Bronchial epithelial cell (primary cell): ENCODE measurements at regions not wholly inside any gene's neighbourhood (a gene's known extent, or its start where the extent isn't known, plus 50 kb on each side); places are given as distances from the start of the nearest gene placed in this dataset.

Experiments
- DNase-seq: peaks from one replicate; pipeline ENCODE4 v3.0.0-alpha.2; 2010; ENCODE audit warnings: low read depth
- FAIRE-seq: peaks from 2 replicates; lab custom pipeline; 2011; peaks lifted over from hg19 to GRCh38; lab: Jason Lieb, UNC
- H3K27me3 ChIP-seq: 2 replicates; pipeline ENCODE4 v1.5.1; 2011; ENCODE audit warnings: low read length; ENCODE audit not compliant: control insufficient read depth, insufficient read depth
- H3K36me3 ChIP-seq: 2 replicates; pipeline ENCODE4 v1.5.1; 2011; ENCODE audit warnings: low read length; ENCODE audit not compliant: control insufficient read depth, insufficient read depth
- H3K4me3 ChIP-seq: 2 replicates; pipeline ENCODE4 v1.5.1; 2011; ENCODE audit warnings: mild to moderate bottlenecking, low read depth, low read length, control low read depth
- TF ChIP-seq, protein P1 (sequence below): IDR thresholded peaks from 2 replicates; pipeline ENCODE4 v1.5.1; 2011; ENCODE audit warnings: mild to moderate bottlenecking, moderate library complexity, low read length, control low read depth, inconsistent platforms; ENCODE audit not compliant: insufficient read depth, severe bottlenecking

DNA sequence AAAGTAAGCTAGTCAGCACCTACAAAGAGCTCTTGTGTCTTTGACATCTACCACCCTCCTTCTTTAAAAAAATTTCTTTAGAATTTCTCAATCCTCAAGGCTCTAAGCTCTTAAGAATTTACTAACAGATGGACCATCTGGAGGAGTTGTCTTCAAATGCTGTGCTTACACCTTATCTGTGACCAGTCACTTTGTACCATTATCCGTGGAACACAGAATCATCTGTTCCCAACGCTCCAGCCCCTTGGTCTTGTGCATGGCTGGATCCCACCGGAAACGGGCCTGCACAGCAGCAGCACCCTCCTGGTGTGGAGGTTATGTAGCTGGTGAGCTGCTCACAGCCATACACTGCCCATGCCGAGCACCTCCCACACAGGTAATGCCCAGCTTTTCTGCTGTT is 89.0 kb downstream of the TBX19 start:
- no peaks in the 10 kb centered on the region for H3K27me3 ChIP-seq

DNA sequence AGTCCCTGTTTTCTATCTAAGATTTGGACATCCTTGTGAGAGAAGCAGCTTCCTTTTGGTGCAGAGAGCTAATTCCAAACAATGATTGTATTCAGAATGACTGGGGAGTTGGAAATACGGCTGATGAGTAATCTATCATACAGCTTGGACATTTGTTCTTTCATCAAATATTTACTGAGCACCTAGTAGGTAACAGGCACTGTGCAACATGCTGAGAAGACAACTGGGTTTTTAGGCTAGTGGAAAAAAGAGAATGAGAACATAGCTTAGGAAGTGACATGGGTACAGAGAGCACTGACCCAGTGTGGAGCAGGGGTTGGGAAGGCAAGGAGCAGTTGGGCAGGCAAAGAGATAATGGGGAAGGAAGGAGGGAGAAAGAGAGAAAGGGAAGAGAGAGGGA is 87.5 kb downstream of the TBX19 start:
- Histone ChIP-seq H3K27me3 (no peaks in the 10 kb centered on the region), H3K36me3 (no peaks in the 10 kb centered on the region), H3K4me3 (no peak overlapping the region)
- no peak for FAIRE-seq
- TF ChIP-seq, protein P1, sequence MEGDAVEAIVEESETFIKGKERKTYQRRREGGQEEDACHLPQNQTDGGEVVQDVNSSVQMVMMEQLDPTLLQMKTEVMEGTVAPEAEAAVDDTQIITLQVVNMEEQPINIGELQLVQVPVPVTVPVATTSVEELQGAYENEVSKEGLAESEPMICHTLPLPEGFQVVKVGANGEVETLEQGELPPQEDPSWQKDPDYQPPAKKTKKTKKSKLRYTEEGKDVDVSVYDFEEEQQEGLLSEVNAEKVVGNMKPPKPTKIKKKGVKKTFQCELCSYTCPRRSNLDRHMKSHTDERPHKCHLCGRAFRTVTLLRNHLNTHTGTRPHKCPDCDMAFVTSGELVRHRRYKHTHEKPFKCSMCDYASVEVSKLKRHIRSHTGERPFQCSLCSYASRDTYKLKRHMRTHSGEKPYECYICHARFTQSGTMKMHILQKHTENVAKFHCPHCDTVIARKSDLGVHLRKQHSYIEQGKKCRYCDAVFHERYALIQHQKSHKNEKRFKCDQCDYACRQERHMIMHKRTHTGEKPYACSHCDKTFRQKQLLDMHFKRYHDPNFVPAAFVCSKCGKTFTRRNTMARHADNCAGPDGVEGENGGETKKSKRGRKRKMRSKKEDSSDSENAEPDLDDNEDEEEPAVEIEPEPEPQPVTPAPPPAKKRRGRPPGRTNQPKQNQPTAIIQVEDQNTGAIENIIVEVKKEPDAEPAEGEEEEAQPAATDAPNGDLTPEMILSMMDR = no peak
- DNase-seq = peak; percentile 38

More for the DNA sequence above, 89.0 kb downstream of the TBX19 start:
- TF ChIP-seq, protein P1 = no peak
- no peak for DNase-seq
- Histone ChIP-seq H3K36me3 (no peaks in the 10 kb centered on the region), H3K4me3 (no peak overlapping the region)
- FAIRE-seq = no peak

GRCh38 chr1:168365719-168366479 is 85.2 kb downstream of the TBX19 start:
- TF ChIP-seq, protein P1 = peak; percentile 29
- peak; percentile 28 for DNase-seq
- no peak for FAIRE-seq
- Histone ChIP-seq H3K36me3 (no peaks in the 10 kb centered on the region), H3K27me3 (peaks cover 2% of the 10 kb centered on the region), H3K4me3 (no peak overlapping the region)
